ENCODE measurements at regions not wholly inside any gene's neighbourhood (a gene's known extent, or its start where the extent isn't known, plus 50 kb on each side); places are given as distances from the start of the nearest gene placed in this dataset.

GRCh38 chr13:68644611-68645010 lies 1414.5 kb upstream of the PCDH9 start:
- TF ChIP-seq ZBTB7A (IDR thresholded peaks at IDR 0.05; ENCODE audit: low read depth), result no peak
- no peak for TF ChIP-seq REST (IDR thresholded peaks at IDR 0.05; ENCODE audit: low read depth)
- TF ChIP-seq FOXM1 (IDR thresholded peaks at IDR 0.05; ENCODE audit: borderline replicate concordance, low read depth), result no peak
- TF ChIP-seq USF1 (IDR thresholded peaks at IDR 0.05), result no peak
- TF ChIP-seq RAD21 (IDR thresholded peaks at IDR 0.05; ENCODE audit: low read depth), result no peak
- TF ChIP-seq EP300 (IDR thresholded peaks at IDR 0.05; ENCODE audit: borderline replicate concordance), result no peak
- no peak for TF ChIP-seq TAF1 (IDR thresholded peaks at IDR 0.05; ENCODE audit: low read depth)
- no peak for TF ChIP-seq MAX (IDR thresholded peaks at IDR 0.05)
